GM12875 (cell line): ENCODE measurements at regions not wholly inside any gene's neighbourhood (a gene's known extent, or its start where the extent isn't known, plus 50 kb on each side); places are given as distances from the start of the nearest gene placed in this dataset.
A peak's percentile ranks its signal among the peaks of the same experiment; 100 is the strongest.

Experiments
- H3K4me3 ChIP-seq: one replicate; pipeline ENCODE4 v1.5.1; 2011; ENCODE audit warnings: low read depth, low read length, control low read depth
- CTCF ChIP-seq: IDR thresholded peaks from 2 replicates; pipeline ENCODE4 v1.5.1; 2011; ENCODE audit warnings: low read depth, mild to moderate bottlenecking, control low read depth, inconsistent platforms, low read length, moderate library complexity, borderline replicate concordance; ENCODE audit not compliant: insufficient read depth

DNA sequence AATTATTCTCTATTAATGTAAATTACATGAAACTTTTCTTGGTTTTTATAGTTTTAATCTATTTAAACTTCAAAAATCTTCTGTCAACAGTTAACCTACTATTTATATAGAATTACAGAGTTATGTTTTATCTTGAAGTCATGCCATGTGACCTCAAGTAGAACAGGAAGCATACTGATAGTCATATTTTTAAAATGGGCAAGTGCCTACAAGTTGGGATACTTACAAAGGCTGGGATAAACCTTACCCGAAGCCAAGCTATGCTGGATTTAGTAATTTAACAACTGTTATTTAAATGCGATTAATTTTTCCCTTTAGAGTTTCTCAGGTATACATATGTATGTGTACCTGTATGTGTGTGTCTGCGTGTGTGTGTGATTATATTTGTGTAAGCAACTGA, 266.9 kb downstream of the RASSF9 start:
- H3K4me3 ChIP-seq = no peak overlapping the region
- TF ChIP-seq CTCF = no peak

GRCh38 chr12:85572956-85573355, 263.3 kb downstream of the RASSF9 start:
- no peak for TF ChIP-seq CTCF
- no peak overlapping the region for H3K4me3 ChIP-seq

DNA sequence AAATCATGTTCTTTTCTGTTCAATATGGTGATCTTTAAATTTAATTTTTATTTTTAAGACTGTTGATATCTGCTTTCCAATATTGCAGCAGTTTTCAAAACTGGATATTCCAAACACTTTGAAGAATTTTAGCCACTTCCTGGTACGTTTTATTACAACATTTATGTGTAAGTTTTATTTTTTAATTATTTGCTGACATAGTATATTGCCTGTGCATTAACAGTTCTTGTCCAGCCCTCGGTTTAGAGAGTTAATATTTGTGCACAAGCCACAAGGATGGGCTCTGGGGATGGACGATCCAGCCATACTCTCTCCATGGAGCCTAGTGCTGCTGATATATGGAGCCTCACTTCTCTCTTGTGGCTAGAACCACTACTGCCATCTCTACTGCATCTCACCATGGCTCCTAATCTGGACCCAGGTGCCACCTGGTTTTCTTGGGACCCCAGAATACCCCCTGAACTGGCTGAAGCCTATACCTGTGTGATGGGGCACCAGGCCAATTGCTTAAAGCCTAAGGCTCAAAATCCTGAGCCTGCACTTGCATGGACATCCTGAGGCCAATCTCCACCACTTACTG, 262.5 kb downstream of the RASSF9 start:
- TF ChIP-seq CTCF = no peak

DNA sequence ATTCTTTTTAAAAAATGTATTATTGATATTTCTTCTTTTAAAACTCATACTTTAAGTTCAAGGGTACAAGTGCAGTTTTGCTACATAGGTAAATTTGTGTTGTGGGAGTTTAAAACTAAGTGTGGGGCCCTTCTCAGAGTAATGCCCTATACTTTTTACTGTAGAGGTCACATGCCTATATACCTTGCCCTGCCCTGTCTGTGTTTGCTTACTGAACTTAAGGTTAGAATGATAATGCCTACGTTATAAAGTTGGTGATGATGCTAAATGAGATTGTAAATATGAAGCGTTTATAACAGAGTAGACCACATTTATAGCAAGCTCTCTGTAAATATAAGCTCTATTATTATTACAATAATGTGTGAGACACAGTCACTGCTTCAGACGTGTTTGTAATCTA, 261.9 kb downstream of the RASSF9 start:
- no peak for TF ChIP-seq CTCF
- H3K4me3 ChIP-seq = no peak overlapping the region

More for the DNA sequence above, 262.5 kb downstream of the RASSF9 start:
- H3K4me3 ChIP-seq = no peak overlapping the region

GRCh38 chr12:85575120-85576096, 260.8 kb downstream of the RASSF9 start:
- TF ChIP-seq CTCF = peak; percentile 58; the same call in 1 of the 2 replicates
- H3K4me3 ChIP-seq = no peak overlapping the region

- no peak for TF ChIP-seq CTCF
- H3K4me3 ChIP-seq = no peak overlapping the region
These were observed 255.5 kb downstream of the RASSF9 start for GRCh38 chr12:85580562-85581168.

- no peak for TF ChIP-seq CTCF
- H3K4me3 ChIP-seq = no peak overlapping the region
These were observed 249.1 kb downstream of the RASSF9 start for GRCh38 chr12:85587158-85587557.
